Breast epithelium (tissue), 3 donors: ENCODE measurements at regions not wholly inside any gene's neighbourhood (a gene's known extent, or its start where the extent isn't known, plus 50 kb on each side); places are given as distances from the start of the nearest gene placed in this dataset.

ENCODE experiments used
- POLR2A ChIP-seq: fragments of 450-650 bp; IDR thresholded peaks from one replicate; pipeline ENCODE4 v1.6.1; 2016; ENCODE audit warnings: antibody characterized with exemption, mild to moderate bottlenecking, moderate library complexity
- POLR2AphosphoS5 ChIP-seq, 3 donors: sonication (generic); formaldehyde crosslinking; IDR thresholded peaks; one replicate each; pipeline ENCODE4 v1.6.1; 2017; ENCODE audit warnings: antibody characterized with exemption in 3 of 3

DNA sequence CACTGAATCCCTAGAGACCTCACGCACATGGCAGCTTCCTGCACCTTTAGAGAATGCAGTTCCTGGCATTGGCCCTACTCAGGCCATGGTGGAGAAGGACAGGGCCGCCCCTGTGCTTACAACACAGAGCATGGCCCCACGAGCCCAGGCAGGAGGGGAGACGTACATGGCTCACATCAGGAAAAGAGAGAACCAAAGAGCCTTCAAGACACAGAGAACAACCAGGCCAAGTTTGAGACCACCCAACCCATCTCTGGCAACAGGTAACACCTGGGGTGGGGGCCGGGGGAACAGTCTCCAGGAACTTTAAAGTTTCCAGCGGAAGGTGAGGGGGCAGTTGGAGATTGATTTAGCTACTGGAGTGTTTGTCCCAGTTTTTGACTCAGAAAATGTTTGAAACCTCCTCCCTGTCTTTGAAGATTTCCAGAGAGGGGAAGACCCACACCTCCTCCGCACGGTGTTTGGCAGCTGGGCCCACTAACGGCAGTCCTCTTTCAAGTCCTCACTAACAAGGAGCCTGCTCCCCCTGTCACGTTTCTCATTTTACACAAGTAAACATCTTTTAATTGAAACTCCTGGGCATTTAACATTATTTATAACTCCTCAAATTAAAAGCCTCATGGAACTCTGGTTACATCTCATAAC, 1423.8 kb downstream of the TBC1D22A start:
- TF ChIP-seq POLR2A (no peak), POLR2AphosphoS5 (IDR thresholded peaks at IDR 0.05) (no peak)
